ENCODE measurements at regions not wholly inside any gene's neighbourhood (a gene's known extent, or its start where the extent isn't known, plus 50 kb on each side); places are given as distances from the start of the nearest gene placed in this dataset.

DNA sequence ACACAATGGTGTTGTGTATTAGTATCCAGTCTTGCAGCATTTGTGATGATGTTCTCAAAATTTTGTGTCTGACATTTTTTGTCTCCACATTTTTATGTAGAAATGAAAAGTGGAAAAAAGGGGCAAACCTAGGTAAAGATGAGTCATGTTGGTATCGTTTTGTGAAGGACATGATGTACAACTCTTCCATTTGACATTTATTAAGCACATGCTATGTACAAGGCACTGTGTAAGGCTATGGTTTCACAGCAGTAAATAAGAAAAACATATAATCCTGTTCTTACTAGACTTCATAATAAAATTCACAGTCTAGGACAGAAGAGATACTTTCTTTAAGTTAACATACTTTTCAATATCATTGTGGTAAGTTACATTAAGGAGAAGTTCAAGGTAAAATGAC is 143.5 kb upstream of the CNTN4 start:
- H3F3A ChIP-seq (ENCODE audit: insufficient read depth, low read length), result no peaks in the 10 kb centered on the region
- no peaks in the 10 kb centered on the region for H3K27me3 ChIP-seq (replicated peaks; ENCODE audit: insufficient read depth, low read length)
- no peak overlapping the region for H3K27ac ChIP-seq (ENCODE audit: low read length)
- TF ChIP-seq EZH2 (optimal IDR thresholded peaks at IDR 0.05; ENCODE audit: low read depth, low read length), result no peak
- TF ChIP-seq, protein P1, sequence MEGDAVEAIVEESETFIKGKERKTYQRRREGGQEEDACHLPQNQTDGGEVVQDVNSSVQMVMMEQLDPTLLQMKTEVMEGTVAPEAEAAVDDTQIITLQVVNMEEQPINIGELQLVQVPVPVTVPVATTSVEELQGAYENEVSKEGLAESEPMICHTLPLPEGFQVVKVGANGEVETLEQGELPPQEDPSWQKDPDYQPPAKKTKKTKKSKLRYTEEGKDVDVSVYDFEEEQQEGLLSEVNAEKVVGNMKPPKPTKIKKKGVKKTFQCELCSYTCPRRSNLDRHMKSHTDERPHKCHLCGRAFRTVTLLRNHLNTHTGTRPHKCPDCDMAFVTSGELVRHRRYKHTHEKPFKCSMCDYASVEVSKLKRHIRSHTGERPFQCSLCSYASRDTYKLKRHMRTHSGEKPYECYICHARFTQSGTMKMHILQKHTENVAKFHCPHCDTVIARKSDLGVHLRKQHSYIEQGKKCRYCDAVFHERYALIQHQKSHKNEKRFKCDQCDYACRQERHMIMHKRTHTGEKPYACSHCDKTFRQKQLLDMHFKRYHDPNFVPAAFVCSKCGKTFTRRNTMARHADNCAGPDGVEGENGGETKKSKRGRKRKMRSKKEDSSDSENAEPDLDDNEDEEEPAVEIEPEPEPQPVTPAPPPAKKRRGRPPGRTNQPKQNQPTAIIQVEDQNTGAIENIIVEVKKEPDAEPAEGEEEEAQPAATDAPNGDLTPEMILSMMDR (IDR thresholded peaks at IDR 0.05; ENCODE audit: low read length), result no peak
- no peak for TF ChIP-seq EZH2phosphoT487 (IDR thresholded peaks at IDR 0.05; ENCODE audit: low read length)
- H3K36me3 ChIP-seq (replicated peaks; ENCODE audit: insufficient read depth, low read length), result no peaks in the 10 kb centered on the region
- H3K79me2 ChIP-seq (ENCODE audit: low read length), result no peaks in the 10 kb centered on the region
- DNase-seq, result no peak
- no peak overlapping the region for H3K4me2 ChIP-seq (ENCODE audit: low read depth, low read length)
- no peaks in the 10 kb centered on the region for H3K9me2 ChIP-seq (replicated peaks; ENCODE audit: insufficient read depth, low read length)
- no peaks in the 10 kb centered on the region for H3K9me3 ChIP-seq (replicated peaks; ENCODE audit: insufficient read depth, low read length)
- H3K9ac ChIP-seq (ENCODE audit: low read length), result no peak overlapping the region
- no peaks in the 10 kb centered on the region for H4K20me1 ChIP-seq (ENCODE audit: insufficient read depth, low read length)
- H3K4me3 ChIP-seq (ENCODE audit: low read length), result no peak overlapping the region
- no peak overlapping the region for H2AFZ ChIP-seq (ENCODE audit: low read length)
- H3K4me1 ChIP-seq (ENCODE audit: low read length), result no peaks in the 10 kb centered on the region

DNA sequence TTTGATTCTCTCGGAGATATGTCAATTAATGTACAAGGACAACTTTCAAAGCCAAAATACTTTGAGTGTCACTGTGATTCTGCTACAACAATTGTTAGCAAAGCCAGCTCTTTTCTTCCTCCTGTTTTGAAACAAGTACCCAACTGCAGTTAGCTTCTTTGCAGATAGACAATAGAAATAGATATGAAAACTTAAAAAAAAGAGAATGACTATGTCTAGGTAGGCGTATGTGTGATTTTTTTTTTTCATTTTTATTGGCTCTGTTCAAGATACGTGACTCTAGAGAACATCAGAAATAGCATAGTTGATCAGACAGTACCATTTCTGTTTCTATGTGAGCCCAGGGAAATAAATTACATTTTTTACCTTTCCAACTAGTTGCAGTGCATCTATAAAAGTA is 142.9 kb upstream of the CNTN4 start:
- no peaks in the 10 kb centered on the region for H3K4me1 ChIP-seq (ENCODE audit: low read length)
- H3K79me2 ChIP-seq (ENCODE audit: low read length), result no peaks in the 10 kb centered on the region
- H2AFZ ChIP-seq (ENCODE audit: low read length), result no peak overlapping the region
- no peaks in the 10 kb centered on the region for H3K9me2 ChIP-seq (replicated peaks; ENCODE audit: insufficient read depth, low read length)
- no peak overlapping the region for H3K27ac ChIP-seq (ENCODE audit: low read length)
- no peak overlapping the region for H3K4me3 ChIP-seq (ENCODE audit: low read length)
- no peaks in the 10 kb centered on the region for H3K36me3 ChIP-seq (replicated peaks; ENCODE audit: insufficient read depth, low read length)
- no peak for DNase-seq
- no peak overlapping the region for H3K4me2 ChIP-seq (ENCODE audit: low read depth, low read length)
- no peak overlapping the region for H3K9ac ChIP-seq (ENCODE audit: low read length)
- H4K20me1 ChIP-seq (ENCODE audit: insufficient read depth, low read length), result no peaks in the 10 kb centered on the region
- TF ChIP-seq EZH2 (optimal IDR thresholded peaks at IDR 0.05; ENCODE audit: low read depth, low read length) (no peak), EZH2phosphoT487 (IDR thresholded peaks at IDR 0.05; ENCODE audit: low read length) (no peak)
- TF ChIP-seq, protein P1 (IDR thresholded peaks at IDR 0.05; ENCODE audit: low read length), result no peak
- no peaks in the 10 kb centered on the region for H3K9me3 ChIP-seq (replicated peaks; ENCODE audit: insufficient read depth, low read length)
- H3F3A ChIP-seq (ENCODE audit: insufficient read depth, low read length), result no peaks in the 10 kb centered on the region
- H3K27me3 ChIP-seq (replicated peaks; ENCODE audit: insufficient read depth, low read length), result no peaks in the 10 kb centered on the region

GRCh38 chr3:1960506-1960905 is 138.2 kb upstream of the CNTN4 start:
- Histone ChIP-seq H3K9me2 (replicated peaks; ENCODE audit: insufficient read depth, low read length) (no peaks in the 10 kb centered on the region), H3K4me1 (ENCODE audit: low read length) (no peaks in the 10 kb centered on the region), H3K27me3 (replicated peaks; ENCODE audit: insufficient read depth, low read length) (no peaks in the 10 kb centered on the region), H3K27ac (ENCODE audit: low read length) (no peak overlapping the region), H3F3A (ENCODE audit: insufficient read depth, low read length) (no peaks in the 10 kb centered on the region), H3K4me2 (ENCODE audit: low read depth, low read length) (no peak overlapping the region), H3K79me2 (ENCODE audit: low read length) (no peaks in the 10 kb centered on the region), H3K36me3 (replicated peaks; ENCODE audit: insufficient read depth, low read length) (no peaks in the 10 kb centered on the region), H4K20me1 (ENCODE audit: insufficient read depth, low read length) (no peaks in the 10 kb centered on the region), H2AFZ (ENCODE audit: low read length) (no peak overlapping the region), H3K9ac (ENCODE audit: low read length) (no peak overlapping the region), H3K4me3 (ENCODE audit: low read length) (no peak overlapping the region), H3K9me3 (replicated peaks; ENCODE audit: insufficient read depth, low read length) (no peaks in the 10 kb centered on the region)
- no peak for DNase-seq
- TF ChIP-seq EZH2phosphoT487 (IDR thresholded peaks at IDR 0.05; ENCODE audit: low read length), result no peak
- no peak for TF ChIP-seq EZH2 (optimal IDR thresholded peaks at IDR 0.05; ENCODE audit: low read depth, low read length)
- TF ChIP-seq, protein P1 (IDR thresholded peaks at IDR 0.05; ENCODE audit: low read length), result no peak
